SK-N-DZ (cell line): ENCODE measurements at regions not wholly inside any gene's neighbourhood (a gene's known extent, or its start where the extent isn't known, plus 50 kb on each side); places are given as distances from the start of the nearest gene placed in this dataset.

ENCODE experiments used
- DNase-seq: peaks from one replicate; pipeline ENCODE4 v3.0.0-alpha.2; 2015; ENCODE audit warnings: low spot score

DNA sequence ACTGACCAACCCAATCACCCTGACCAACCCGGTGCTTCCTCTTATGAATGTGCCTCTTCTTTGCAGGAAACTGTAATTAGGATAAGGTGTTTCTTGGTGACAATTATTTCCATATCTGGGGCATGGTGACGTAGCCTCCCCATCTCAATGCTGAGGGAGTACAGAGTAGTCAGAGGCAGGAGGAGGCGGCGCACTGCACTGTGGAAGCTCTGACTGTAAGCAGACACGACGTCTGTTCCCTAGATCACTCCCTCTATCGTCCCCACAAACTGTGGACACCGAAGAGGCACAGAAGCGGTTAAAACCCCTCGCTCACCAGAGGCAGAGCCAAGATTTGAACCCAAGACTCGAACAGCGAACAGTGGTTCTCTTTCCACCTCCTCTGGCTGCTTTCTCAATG, 231.0 kb upstream of the IGF1R start:
- no peak for DNase-seq

- no peak for DNase-seq
These were observed 230.2 kb upstream of the IGF1R start for GRCh38 chr15:98418122-98418521.

- DNase-seq = no peak
These were observed 229.1 kb upstream of the IGF1R start for GRCh38 chr15:98419173-98419780.

- no peak for DNase-seq
These were observed 227.5 kb upstream of the IGF1R start for GRCh38 chr15:98420837-98421236.

GRCh38 chr15:98421419-98422129, 226.8 kb upstream of the IGF1R start:
- DNase-seq = peak; percentile 39

- no peak for DNase-seq
These were observed 226.2 kb upstream of the IGF1R start for GRCh38 chr15:98422130-98422478.

GRCh38 chr15:98425173-98425572, 223.2 kb upstream of the IGF1R start:
- DNase-seq = no peak

DNA sequence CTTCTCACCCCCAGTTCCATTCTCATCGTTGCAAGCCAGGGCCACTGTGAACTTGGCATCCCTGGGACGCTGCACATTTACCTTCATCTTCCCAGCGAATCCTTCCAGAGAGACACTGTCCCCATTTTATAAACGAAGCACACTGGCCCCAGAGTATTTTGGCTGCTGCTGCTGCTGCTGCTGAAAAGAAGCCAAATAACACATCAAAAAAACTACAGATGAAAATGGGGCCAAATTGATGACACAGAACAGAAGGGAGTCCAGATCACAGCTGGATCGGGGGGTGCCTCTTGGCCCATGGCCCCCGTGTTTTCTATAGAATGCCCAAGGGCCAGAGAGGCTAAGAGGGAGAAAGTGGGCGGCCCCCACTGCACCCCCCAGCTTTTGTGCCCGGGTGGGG, 221.0 kb upstream of the IGF1R start:
- no peak for DNase-seq

- DNase-seq = peak; percentile 37
These were observed 219.9 kb upstream of the IGF1R start for GRCh38 chr15:98428253-98428989.

GRCh38 chr15:98431171-98431570, 217.2 kb upstream of the IGF1R start:
- no peak for DNase-seq

GRCh38 chr15:98433346-98433745, 215.0 kb upstream of the IGF1R start:
- no peak for DNase-seq

GRCh38 chr15:98433856-98434255, 214.5 kb upstream of the IGF1R start:
- no peak for DNase-seq

DNA sequence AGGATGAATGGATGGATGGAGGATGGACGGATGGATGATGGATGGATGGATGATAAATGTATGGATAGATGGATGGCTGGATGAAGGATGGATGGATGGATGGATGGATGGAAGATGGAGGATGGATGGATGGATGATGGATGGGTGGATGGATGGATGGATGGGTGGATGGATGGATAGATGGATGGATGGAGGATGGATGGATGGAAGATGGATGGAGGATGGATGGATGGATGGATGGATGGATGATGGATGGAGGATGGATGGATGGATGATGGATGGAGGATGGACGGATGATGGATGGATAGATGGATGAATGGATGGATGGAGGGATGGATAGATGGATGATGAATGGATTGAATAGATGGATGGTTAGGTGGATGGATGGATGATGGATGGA, 210.6 kb upstream of the IGF1R start:
- no peak for DNase-seq

DNA sequence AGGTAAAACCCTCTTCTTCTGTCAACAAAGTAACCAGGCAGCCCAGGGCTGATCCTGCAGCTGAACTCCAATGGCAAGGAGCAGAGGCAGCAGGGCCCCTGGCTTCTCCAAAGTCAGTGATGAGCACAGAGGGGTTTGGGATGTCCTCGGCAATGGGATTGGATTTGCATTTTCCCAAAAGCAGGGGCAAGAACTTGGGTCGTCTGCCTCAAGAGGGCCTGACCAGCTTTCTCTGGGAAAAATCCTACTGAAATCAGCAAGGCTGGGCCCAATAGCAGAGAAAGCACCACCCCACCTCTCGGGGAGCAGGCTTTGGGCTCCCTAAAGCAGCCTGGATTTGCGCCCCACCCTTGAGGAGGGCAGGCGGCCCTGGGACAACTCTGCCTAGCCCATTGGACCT, 210.0 kb upstream of the IGF1R start:
- DNase-seq = no peak

DNA sequence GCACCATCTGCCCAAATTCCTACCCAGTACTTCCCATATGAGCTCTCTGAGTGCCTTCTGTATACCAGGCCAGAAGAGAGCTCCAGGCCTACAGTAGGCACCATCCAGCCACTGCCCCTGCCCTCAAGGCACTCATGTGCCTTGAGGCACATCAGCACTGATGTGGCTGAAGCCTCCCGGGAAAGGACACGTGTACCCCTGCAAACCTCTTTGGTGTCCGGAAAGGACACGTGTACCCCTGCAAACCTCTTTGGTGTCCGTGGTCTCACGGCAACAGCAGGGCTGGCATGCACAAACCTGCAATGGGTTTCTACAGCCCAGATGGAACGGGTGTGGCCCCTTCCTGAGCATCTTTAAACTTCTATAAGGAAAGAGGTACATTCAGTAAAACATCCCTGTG, 209.4 kb upstream of the IGF1R start:
- DNase-seq = no peak

DNA sequence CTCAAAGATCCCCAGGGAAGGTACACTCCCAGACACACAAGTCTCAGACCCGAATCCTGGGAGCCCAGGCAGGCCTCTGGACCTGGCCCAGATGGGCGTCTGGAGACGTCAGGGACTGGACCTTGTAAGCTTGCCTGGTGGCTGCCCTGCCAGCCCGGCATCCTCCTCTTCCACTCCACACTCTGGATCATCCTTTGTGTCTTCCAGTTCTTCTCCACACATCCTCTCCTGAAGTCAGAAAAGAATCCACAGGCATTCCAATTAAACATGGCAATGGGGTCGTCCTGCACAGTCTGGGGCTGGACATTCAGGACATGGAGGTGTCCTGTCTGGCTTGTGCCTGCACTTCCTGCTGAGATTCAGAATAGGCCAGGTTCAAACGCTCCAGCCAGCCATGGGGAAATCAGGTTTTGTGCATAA, 208.8 kb upstream of the IGF1R start:
- no peak for DNase-seq

DNA sequence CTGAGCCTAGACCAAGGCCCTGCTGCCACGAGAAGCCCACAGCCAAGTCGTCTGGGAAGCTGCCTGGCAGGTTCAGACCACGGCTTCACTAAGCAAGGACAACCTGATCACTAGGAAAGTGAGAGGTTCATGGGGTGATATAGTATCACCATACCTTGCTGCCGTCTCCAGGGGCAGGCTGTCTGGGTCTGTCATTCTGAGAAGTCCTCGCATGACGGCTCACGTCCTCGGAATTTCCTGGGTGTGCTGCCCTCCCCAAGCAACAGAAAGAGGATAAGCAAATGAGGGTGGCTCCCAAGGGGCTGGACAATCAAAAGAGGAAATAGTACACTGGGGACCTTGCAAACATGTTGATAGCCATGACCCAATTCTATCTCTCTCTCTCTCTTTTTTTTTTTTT, 207.4 kb upstream of the IGF1R start:
- DNase-seq = no peak

GRCh38 chr15:98441599-98441998, 206.7 kb upstream of the IGF1R start:
- DNase-seq = no peak

DNA sequence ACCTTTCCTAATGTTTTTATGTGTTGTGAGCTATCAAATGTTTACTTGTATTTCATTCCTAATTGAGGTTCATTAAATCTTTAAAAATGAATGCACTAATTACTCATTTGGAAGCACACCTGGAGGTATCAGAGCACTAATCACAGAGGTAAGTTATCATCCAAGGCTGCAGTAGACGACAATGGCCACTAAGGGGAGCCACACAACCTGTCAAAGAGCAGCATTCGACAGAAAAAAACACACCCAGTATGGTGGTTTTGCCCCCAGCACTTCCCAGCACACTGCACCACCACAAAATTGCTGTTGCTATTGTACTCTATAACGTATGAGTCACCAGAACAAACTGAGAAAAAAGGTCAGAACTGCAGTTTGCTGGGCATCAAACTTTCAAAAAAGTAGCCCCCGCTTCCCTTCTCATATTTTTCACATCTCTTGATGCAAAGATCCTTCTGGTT, 205.9 kb upstream of the IGF1R start:
- DNase-seq = peak; percentile 45

DNA sequence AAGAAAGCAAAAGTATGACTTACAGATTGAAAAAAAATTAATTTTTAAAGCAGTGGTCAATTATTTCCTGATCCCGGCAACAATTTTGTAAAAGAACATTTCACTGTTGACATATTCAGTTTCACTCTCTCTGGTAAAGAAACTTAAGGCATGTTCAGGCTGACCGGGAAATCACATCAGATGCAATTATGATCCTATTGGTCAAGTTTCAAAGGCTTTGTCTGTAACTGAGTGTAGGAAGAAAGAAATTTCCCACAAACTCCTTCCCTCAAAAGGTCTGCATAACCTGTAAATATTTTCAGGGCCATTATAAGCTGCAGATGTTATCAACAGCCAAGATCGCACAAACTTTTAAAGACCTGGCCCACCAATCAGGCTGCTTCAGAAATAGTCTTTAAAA, 205.4 kb upstream of the IGF1R start:
- DNase-seq = no peak

DNA sequence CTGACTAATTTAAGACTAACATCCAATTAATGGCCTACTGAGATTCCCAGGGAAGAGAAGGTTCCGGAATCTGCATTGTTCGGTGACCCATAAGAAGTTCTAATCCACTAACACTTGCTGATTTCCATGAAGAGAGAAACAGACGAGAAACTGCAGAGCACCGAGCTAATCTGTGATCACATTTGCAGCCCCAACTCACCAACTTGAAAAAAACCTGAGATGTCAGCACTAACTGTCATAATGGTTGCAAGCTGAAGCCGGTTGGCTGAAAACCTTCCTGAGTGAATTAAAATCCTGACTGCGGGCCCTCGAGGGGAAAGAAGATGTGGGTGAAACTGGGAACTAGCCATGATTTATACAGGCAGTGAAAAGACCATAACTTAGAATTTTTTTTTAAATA, 204.8 kb upstream of the IGF1R start:
- no peak for DNase-seq

GRCh38 chr15:98444138-98444537, 204.2 kb upstream of the IGF1R start:
- DNase-seq = no peak

DNA sequence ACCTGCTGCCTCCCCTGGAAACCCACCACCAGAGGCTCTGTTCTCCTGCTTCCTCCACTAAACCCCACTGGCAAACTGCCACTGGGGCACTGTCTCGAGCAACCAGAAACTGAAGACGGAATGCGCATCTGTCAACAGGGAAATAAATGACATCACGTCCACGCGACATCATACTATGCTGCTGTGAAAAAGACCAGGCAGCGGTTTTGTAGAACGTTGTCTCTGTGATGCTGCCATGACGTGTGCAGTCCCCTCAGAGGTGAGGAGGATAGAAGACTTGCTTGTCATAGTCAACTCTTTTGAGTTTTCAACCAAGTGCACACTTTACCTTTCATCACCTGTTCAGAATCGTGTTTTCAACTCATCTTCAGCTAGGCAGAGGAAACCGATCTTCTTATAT, 203.0 kb upstream of the IGF1R start:
- DNase-seq = no peak
